ENCODE measurements at regions not wholly inside any gene's neighbourhood (a gene's known extent, or its start where the extent isn't known, plus 50 kb on each side); places are given as distances from the start of the nearest gene placed in this dataset.
"Not testable (repeated sequence)": the region's sequence is repeated elsewhere in the genome, so short reads cannot be mapped to it uniquely, and the experiment has no call there.

- no peak for TF ChIP-seq EZH2 (IDR thresholded peaks at IDR 0.05; ENCODE audit: borderline replicate concordance, low read depth, low read length, severe bottlenecking)
- TF ChIP-seq CTCF (IDR thresholded peaks at IDR 0.05; ENCODE audit: borderline replicate concordance, extremely low read depth, low read length, poor library complexity, severe bottlenecking), result no peak
- DNase-seq (no peak), ATAC-seq (ENCODE audit: insufficient read depth, low read depth) (no peak)
- H3K4me1 ChIP-seq (ENCODE audit: insufficient read depth, low read length), result no peaks in the 10 kb centered on the region
- no peaks in the 10 kb centered on the region for H3K36me3 ChIP-seq (ENCODE audit: insufficient read depth, low read length)
- H3K4me2 ChIP-seq (ENCODE audit: insufficient read depth, low read length), result no peak overlapping the region
- H3K79me2 ChIP-seq (ENCODE audit: insufficient read depth, low read length), result no peaks in the 10 kb centered on the region
- H3K27ac ChIP-seq (ENCODE audit: low read length), result no peak overlapping the region
- H3K9ac ChIP-seq (ENCODE audit: low read depth, low read length), result no peak overlapping the region
- H3K9me3 ChIP-seq (ENCODE audit: insufficient read depth, low read length, severe bottlenecking), result no peaks in the 10 kb centered on the region
- no peak overlapping the region for H3K4me3 ChIP-seq (ENCODE audit: low read depth in 1 of 2, low read length in 2 of 2)
- no peak overlapping the region for H2AFZ ChIP-seq (ENCODE audit: low read depth, low read length)
- H4K20me1 ChIP-seq (ENCODE audit: insufficient read depth, low read length), result no peaks in the 10 kb centered on the region
- H3K27me3 ChIP-seq (ENCODE audit: insufficient read depth, low read length, poor library complexity), result peaks cover 6% of the 10 kb centered on the region
Measured at GRCh38 chr6:147954938-147955337, 387.7 kb upstream of the SASH1 start.

- Histone ChIP-seq H3K9ac (ENCODE audit: low read depth, low read length) (no peak overlapping the region), H3K79me2 (ENCODE audit: insufficient read depth, low read length) (no peaks in the 10 kb centered on the region), H3K27ac (ENCODE audit: low read length) (no peak overlapping the region), H3K27me3 (ENCODE audit: insufficient read depth, low read length, poor library complexity) (no peaks in the 10 kb centered on the region), H2AFZ (ENCODE audit: low read depth, low read length) (no peak overlapping the region), H3K4me3 (ENCODE audit: low read depth in 1 of 2, low read length in 2 of 2) (no peak overlapping the region), H3K4me1 (ENCODE audit: insufficient read depth, low read length) (no peaks in the 10 kb centered on the region), H4K20me1 (ENCODE audit: insufficient read depth, low read length) (no peaks in the 10 kb centered on the region), H3K36me3 (ENCODE audit: insufficient read depth, low read length) (no peaks in the 10 kb centered on the region), H3K4me2 (ENCODE audit: insufficient read depth, low read length) (no peak overlapping the region), H3K9me3 (ENCODE audit: insufficient read depth, low read length, severe bottlenecking) (no peaks in the 10 kb centered on the region)
- DNase-seq (no peak), ATAC-seq (ENCODE audit: insufficient read depth, low read depth) (no peak)
- no peak for TF ChIP-seq EZH2 (IDR thresholded peaks at IDR 0.05; ENCODE audit: borderline replicate concordance, low read depth, low read length, severe bottlenecking)
Measured at GRCh38 chr6:147958683-147959082, 384.0 kb upstream of the SASH1 start.

GRCh38 chr6:147961481-147962141, 381.0 kb upstream of the SASH1 start:
- H3K4me2 ChIP-seq (ENCODE audit: insufficient read depth, low read length), result no peak overlapping the region
- no peak overlapping the region for H3K4me3 ChIP-seq (ENCODE audit: low read depth in 1 of 2, low read length in 2 of 2)
- H3K4me1 ChIP-seq (ENCODE audit: insufficient read depth, low read length), result no peaks in the 10 kb centered on the region
- no peak for TF ChIP-seq EZH2 (IDR thresholded peaks at IDR 0.05; ENCODE audit: borderline replicate concordance, low read depth, low read length, severe bottlenecking)
- TF ChIP-seq CTCF (IDR thresholded peaks at IDR 0.05; ENCODE audit: borderline replicate concordance, extremely low read depth, low read length, poor library complexity, severe bottlenecking), result no peak
- H3K9me3 ChIP-seq (ENCODE audit: insufficient read depth, low read length, severe bottlenecking), result no peaks in the 10 kb centered on the region
- H3K27ac ChIP-seq (ENCODE audit: low read length), result no peak overlapping the region
- ATAC-seq (ENCODE audit: insufficient read depth, low read depth), result no peak
- H3K36me3 ChIP-seq (ENCODE audit: insufficient read depth, low read length), result no peaks in the 10 kb centered on the region
- H3K9ac ChIP-seq (ENCODE audit: low read depth, low read length), result no peak overlapping the region
- H4K20me1 ChIP-seq (ENCODE audit: insufficient read depth, low read length), result no peaks in the 10 kb centered on the region
- H2AFZ ChIP-seq (ENCODE audit: low read depth, low read length), result no peak overlapping the region
- no peaks in the 10 kb centered on the region for H3K27me3 ChIP-seq (ENCODE audit: insufficient read depth, low read length, poor library complexity)
- no peak for DNase-seq
- no peaks in the 10 kb centered on the region for H3K79me2 ChIP-seq (ENCODE audit: insufficient read depth, low read length)

- not testable (repeated sequence) for H3K9me3 ChIP-seq (ENCODE audit: insufficient read depth, low read length, severe bottlenecking); H3K36me3 ChIP-seq (ENCODE audit: insufficient read depth, low read length); DNase-seq; H3K27ac ChIP-seq (ENCODE audit: low read length); H3K4me1 ChIP-seq (ENCODE audit: insufficient read depth, low read length); H2AFZ ChIP-seq (ENCODE audit: low read depth, low read length); H3K79me2 ChIP-seq (ENCODE audit: insufficient read depth, low read length); H3K27me3 ChIP-seq (ENCODE audit: insufficient read depth, low read length, poor library complexity); H3K9ac ChIP-seq (ENCODE audit: low read depth, low read length); H3K4me2 ChIP-seq (ENCODE audit: insufficient read depth, low read length); ATAC-seq (ENCODE audit: insufficient read depth, low read depth); H4K20me1 ChIP-seq (ENCODE audit: insufficient read depth, low read length); H3K4me3 ChIP-seq (ENCODE audit: low read depth in 1 of 2, low read length in 2 of 2)
Measured at GRCh38 chr6:147965448-147965847, 377.2 kb upstream of the SASH1 start.
